ENCODE measurements at regions not wholly inside any gene's neighbourhood (a gene's known extent, or its start where the extent isn't known, plus 50 kb on each side); places are given as distances from the start of the nearest gene placed in this dataset.

DNA sequence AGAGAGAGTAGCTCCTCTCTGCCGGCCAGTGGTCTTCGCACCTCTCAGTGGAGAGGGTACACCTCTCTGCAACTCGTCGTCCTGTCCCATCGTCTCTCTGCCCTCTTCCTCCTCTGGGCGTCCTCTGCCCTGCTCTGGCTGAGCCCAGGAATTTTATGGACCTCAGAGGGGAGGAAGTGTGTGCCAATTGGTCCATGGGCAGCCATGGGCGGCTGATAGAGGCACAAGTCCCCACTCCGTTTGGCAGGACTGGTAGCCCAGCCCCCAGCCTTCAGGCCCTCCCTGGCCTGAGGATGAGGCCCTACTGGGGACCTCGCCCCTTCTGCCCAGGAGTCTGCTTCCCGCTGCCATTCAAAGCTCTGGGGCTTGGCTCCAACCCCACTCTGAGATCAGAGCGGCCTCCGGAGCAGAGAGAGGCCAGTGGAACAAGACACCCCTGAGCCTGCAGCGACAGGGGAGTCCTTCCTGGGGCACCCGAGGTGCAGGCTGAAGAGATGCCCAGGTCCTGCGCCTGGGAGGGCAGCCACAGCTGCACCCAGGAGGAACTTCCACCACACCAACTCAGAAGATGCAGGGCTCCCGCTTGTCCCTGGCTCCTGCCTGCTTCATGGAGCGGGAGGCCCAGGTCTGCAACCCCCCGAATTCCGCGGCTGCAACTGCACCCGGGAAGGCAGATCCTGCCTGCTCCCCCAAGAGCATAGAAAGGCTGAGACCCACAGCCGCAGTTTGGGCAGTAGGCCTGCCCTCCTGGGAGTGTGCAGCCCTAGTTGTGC, 659.9 kb downstream of the KCNT2 start:
- TF ChIP-seq, protein P1, sequence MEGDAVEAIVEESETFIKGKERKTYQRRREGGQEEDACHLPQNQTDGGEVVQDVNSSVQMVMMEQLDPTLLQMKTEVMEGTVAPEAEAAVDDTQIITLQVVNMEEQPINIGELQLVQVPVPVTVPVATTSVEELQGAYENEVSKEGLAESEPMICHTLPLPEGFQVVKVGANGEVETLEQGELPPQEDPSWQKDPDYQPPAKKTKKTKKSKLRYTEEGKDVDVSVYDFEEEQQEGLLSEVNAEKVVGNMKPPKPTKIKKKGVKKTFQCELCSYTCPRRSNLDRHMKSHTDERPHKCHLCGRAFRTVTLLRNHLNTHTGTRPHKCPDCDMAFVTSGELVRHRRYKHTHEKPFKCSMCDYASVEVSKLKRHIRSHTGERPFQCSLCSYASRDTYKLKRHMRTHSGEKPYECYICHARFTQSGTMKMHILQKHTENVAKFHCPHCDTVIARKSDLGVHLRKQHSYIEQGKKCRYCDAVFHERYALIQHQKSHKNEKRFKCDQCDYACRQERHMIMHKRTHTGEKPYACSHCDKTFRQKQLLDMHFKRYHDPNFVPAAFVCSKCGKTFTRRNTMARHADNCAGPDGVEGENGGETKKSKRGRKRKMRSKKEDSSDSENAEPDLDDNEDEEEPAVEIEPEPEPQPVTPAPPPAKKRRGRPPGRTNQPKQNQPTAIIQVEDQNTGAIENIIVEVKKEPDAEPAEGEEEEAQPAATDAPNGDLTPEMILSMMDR (IDR thresholded peaks at IDR 0.05) = no peak
- TF ChIP-seq POLR2A (IDR thresholded peaks at IDR 0.05) = no peak

Measured in heart left ventricle (tissue), 13 donors.